RWPE1 (cell line): ENCODE measurements at regions not wholly inside any gene's neighbourhood (a gene's known extent, or its start where the extent isn't known, plus 50 kb on each side); places are given as distances from the start of the nearest gene placed in this dataset.

Experiments used
- CTCF ChIA-PET: fragments of 350-600 bp; sonication (Branson Sonifier 250); formaldehyde crosslinking; extraction: SDS; loops from one replicate; lab custom pipeline; 2021; lab: Yijun Ruan, JAX
- POLR2A ChIA-PET: fragments of 400-600 bp; formaldehyde crosslinking; extraction: SDS; loops from one replicate; lab custom pipeline; 2020; ENCODE audit warnings: antibody characterized with exemption; ENCODE audit not compliant: low non-redundant PET; lab: Yijun Ruan, JAX
- DNase-seq: peaks from one replicate; pipeline ENCODE4 v3.0.0; 2012; ENCODE audit warnings: low spot score
- H3K27ac ChIP-seq: fragments of 450-650 bp; 2 replicates; pipeline ENCODE4 v1.5.1; 2017
- CTCF ChIP-seq: fragments of 450-650 bp; conservative IDR thresholded peaks from 2 replicates; pipeline ENCODE4 v1.5.1; 2017; ENCODE audit warnings: low read depth, mild to moderate bottlenecking

- POLR2A ChIA-PET = no interaction called here
- CTCF ChIA-PET = no interaction called here
- no peak for TF ChIP-seq CTCF
- DNase-seq = no peak
- H3K27ac ChIP-seq = no peak overlapping the region
Observed at GRCh38 chr2:45318686-45319085, 292.4 kb downstream of the SRBD1 start.

GRCh38 chr2:45316576-45317338 is 294.3 kb downstream of the SRBD1 start:
- POLR2A ChIA-PET = no interaction called here
- TF ChIP-seq CTCF = no peak
- no peak for DNase-seq
- CTCF ChIA-PET = no interaction called here
- no peak overlapping the region for H3K27ac ChIP-seq

DNA sequence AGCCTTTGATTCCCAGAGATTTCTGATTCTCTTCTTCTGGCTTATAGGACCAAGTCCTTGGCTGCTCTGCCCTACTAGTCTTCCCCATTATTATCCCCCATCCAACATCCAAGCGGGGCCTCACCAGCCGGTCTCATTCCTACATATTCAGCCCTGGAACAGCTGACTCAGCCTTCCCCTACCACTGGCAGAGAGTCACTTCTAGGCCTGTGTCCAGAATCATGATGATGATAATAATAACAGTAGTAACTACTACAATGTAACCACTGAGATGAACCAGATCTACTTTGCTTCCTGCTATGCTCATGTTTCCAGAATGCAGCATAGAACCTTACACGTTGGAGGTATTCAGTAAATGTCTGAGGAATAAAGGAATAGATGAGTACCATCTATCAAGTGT is 295.2 kb downstream of the SRBD1 start:
- TF ChIP-seq CTCF = no peak
- POLR2A ChIA-PET = no interaction called here
- CTCF ChIA-PET = no interaction called here
- DNase-seq = no peak
- no peak overlapping the region for H3K27ac ChIP-seq

- ChIA-PET POLR2A (no interaction called here), CTCF (no interaction called here)
- no peak overlapping the region for H3K27ac ChIP-seq
- DNase-seq = no peak
- TF ChIP-seq CTCF = no peak
Observed at GRCh38 chr2:45312275-45312674, 298.8 kb downstream of the SRBD1 start.

DNA sequence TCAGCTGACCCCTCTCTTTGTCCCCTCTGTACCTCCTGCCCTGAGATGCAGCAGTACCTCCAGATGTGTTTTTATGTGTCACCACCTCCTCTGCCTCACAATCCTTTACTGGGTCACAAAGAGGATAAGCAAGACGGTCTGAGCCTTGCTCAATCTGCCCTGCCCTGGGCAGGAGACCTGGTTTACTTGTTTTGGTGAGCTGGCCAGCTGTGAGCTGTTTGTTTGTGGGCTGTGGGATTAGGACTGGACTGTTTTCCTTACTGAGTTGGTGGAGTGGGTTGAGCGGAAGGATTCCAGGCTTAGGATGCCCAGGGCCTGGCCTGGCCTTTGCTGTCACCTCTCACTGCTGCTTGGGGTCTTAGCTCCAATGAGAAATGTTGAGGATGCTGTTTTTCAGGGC is 299.5 kb downstream of the SRBD1 start:
- no peak overlapping the region for H3K27ac ChIP-seq
- TF ChIP-seq CTCF = no peak
- DNase-seq = no peak
- ChIA-PET CTCF (no interaction called here), POLR2A (no interaction called here)

DNA sequence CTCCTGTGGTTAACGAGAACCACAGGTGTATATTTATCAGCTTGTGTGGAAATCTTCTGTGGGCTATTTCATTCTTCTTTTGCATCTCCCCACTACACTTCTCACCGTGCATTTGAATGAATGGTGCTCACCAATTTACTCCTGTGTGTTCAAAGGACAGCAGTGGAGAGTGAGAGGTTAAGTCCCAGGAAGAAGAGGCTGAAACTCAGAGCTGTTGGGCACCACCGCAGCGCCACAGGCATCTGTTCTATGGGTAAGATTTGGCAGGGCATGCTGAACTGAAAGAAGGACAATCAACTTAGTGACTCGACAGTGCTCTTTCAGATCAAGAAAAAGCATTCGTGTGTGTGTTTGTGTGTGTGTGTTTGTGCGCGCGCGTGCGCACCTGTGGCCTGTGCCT is 297.9 kb upstream of the SIX2 start:
- TF ChIP-seq CTCF = no peak
- no peak overlapping the region for H3K27ac ChIP-seq
- ChIA-PET POLR2A (no interaction called here), CTCF (no interaction called here)
- no peak for DNase-seq
